Body of pancreas (tissue), 4 donors: ENCODE measurements at regions not wholly inside any gene's neighbourhood (a gene's known extent, or its start where the extent isn't known, plus 50 kb on each side); places are given as distances from the start of the nearest gene placed in this dataset.
"Not testable (repeated sequence)": the region's sequence is repeated elsewhere in the genome, so short reads cannot be mapped to it uniquely, and the experiment has no call there.

Experiments
- POLR2A ChIP-seq, 3 donors: fragments of 450-650 bp; IDR thresholded peaks; one replicate each; pipeline ENCODE4 v1.6.1; 2016; ENCODE audit warnings: antibody characterized with exemption in 3 of 3, mild to moderate bottlenecking in 2 of 3
- TF ChIP-seq, protein P1 (sequence below), 7 experiments: fragments of 450-650 bp in 4 of 7; fragments of 200-600 bp in 3 of 7; sonication (generic) in 3 of 7; IDR thresholded peaks; one replicate each; pipeline ENCODE4 v1.5.1; 2016 to 2019; ENCODE audit warnings: antibody characterized with exemption in 7 of 7

DNA sequence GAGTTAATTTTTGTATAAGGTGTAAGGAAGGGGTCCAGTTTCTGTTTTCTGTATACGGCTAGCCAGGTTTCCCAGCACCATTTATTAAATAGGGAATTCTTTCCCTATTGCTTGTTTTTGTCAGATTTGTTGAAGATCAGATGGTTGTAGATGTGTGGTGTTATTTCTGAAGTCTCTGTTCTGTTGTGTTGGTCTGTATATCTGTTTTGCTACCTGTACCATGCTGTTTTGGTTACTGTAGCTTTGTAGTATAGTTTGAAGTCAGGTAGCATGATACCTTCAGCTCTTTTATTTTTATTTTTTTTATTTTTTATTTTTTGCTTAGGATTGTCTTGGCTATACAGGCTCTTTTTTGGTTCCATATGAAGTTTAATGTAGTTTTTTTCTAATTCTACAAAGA is 114.1 kb downstream of the ZMAT1 start:
- TF ChIP-seq, protein P1, sequence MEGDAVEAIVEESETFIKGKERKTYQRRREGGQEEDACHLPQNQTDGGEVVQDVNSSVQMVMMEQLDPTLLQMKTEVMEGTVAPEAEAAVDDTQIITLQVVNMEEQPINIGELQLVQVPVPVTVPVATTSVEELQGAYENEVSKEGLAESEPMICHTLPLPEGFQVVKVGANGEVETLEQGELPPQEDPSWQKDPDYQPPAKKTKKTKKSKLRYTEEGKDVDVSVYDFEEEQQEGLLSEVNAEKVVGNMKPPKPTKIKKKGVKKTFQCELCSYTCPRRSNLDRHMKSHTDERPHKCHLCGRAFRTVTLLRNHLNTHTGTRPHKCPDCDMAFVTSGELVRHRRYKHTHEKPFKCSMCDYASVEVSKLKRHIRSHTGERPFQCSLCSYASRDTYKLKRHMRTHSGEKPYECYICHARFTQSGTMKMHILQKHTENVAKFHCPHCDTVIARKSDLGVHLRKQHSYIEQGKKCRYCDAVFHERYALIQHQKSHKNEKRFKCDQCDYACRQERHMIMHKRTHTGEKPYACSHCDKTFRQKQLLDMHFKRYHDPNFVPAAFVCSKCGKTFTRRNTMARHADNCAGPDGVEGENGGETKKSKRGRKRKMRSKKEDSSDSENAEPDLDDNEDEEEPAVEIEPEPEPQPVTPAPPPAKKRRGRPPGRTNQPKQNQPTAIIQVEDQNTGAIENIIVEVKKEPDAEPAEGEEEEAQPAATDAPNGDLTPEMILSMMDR (IDR thresholded peaks at IDR 0.05): not testable (repeated sequence)
- TF ChIP-seq POLR2A (IDR thresholded peaks at IDR 0.05): not testable (repeated sequence)
